Gastrocnemius medialis (tissue), 4 donors: ENCODE measurements at regions not wholly inside any gene's neighbourhood (a gene's known extent, or its start where the extent isn't known, plus 50 kb on each side); places are given as distances from the start of the nearest gene placed in this dataset.

Source experiments
- ATAC-seq, 2 donors: fragments of 150-250 bp; one replicate each; pipeline ENCODE4 v1.9.1; 2016
- DNase-seq, 2 donors: peaks; one replicate each; pipeline ENCODE4 v3.0.0-alpha.2; 2019
- H3K27ac ChIP-seq, 4 donors: fragments of 200-600 bp; sonication (generic); 1 replicate in 1 of 4; 2 replicates in 3 of 4; pipeline ENCODE4 v1.5.1; 2016 to 2018; ENCODE audit warnings: mild to moderate bottlenecking in 2 of 4, moderate library complexity in 1 of 4
- H3K27me3 ChIP-seq, 3 donors: fragments of 200-600 bp; sonication (generic) in 2 of 3; 1 replicate in 1 of 3; 2 replicates in 2 of 3; pipeline versions ENCODE4 v1.5.1 to v1.6.0; 2016 to 2019; ENCODE audit warnings: mild to moderate bottlenecking in 1 of 3, moderate library complexity in 1 of 3
- H3K36me3 ChIP-seq, 2 donors: fragments of 200-600 bp; sonication (generic) in 1 of 2; one replicate each; pipeline ENCODE4 v1.5.1; 2017 to 2018
- H3K4me1 ChIP-seq, 2 donors: fragments of 200-600 bp; sonication (generic) in 1 of 2; one replicate each; pipeline ENCODE4 v1.5.1; 2016 to 2017; ENCODE audit warnings: mild to moderate bottlenecking in 2 of 2
- H3K4me3 ChIP-seq, 4 donors: fragments of 200-600 bp; sonication (generic) in 3 of 4; 1 replicate in 1 of 4; 2 replicates in 3 of 4; pipeline ENCODE4 v1.5.1; 2016 to 2019; ENCODE audit warnings: mild to moderate bottlenecking in 2 of 4
- H3K9me3 ChIP-seq, 3 donors: fragments of 200-600 bp; sonication (generic) in 2 of 3; 1 replicate in 1 of 3; 2 replicates in 2 of 3; pipeline ENCODE4 v1.5.1; 2016 to 2019
- CTCF ChIP-seq, 5 experiments: fragments of 450-650 bp in 3 of 5; fragments of 200-600 bp in 2 of 5; sonication (generic) in 2 of 5; IDR thresholded peaks in 4 of 5; conservative IDR thresholded peaks in 1 of 5; 1 replicate in 4 of 5; 2 replicates in 1 of 5; pipeline ENCODE4 v1.5.1; 2016 to 2019; ENCODE audit warnings: antibody characterized with exemption in 5 of 5, mild to moderate bottlenecking in 3 of 5, moderate library complexity in 3 of 5
- POLR2A ChIP-seq, 2 donors: fragments of 450-650 bp; IDR thresholded peaks; one replicate each; pipeline ENCODE4 v1.6.1; 2017; ENCODE audit warnings: antibody characterized with exemption in 2 of 2, mild to moderate bottlenecking in 2 of 2, moderate library complexity in 2 of 2
- in situ Hi-C, 4 donors: fragments of 200-750 bp; cut with MboI; loops; one replicate each; pipeline versions ENCODE4 v1.15.0 to v1.8.0; 2017; ENCODE audit warnings: low sequenced_read_pairs in 4 of 4
- intact Hi-C: fragments of 100-400 bp; cut with DNase I; formaldehyde crosslinking; loops from one replicate; pipeline ENCODE4 v1.15.1; 2023; ENCODE audit warnings: low total_unique reads

GRCh38 chr14:98910061-98910460, 361.9 kb downstream of the BCL11B start:
- intact Hi-C loops (no loop called here), in situ Hi-C loops (no loop called here)
- H3K36me3 ChIP-seq: no peaks in the 10 kb centered on the region
- peaks cover 3 to 6% (median 4%) of the 10 kb centered on the region in 3 donors for H3K27me3 ChIP-seq
- no peaks in the 10 kb centered on the region for H3K9me3 ChIP-seq
- TF ChIP-seq CTCF (IDR thresholded peaks at IDR 0.05 in 4 of 5, conservative IDR thresholded peaks at IDR 0.05 in 1 of 5): no peak
- TF ChIP-seq POLR2A (IDR thresholded peaks at IDR 0.05): no peak
- no peak overlapping the region for H3K27ac ChIP-seq
- no peak for ATAC-seq
- no peaks in the 10 kb centered on the region for H3K4me1 ChIP-seq
- H3K4me3 ChIP-seq: no peak overlapping the region
- no peak for DNase-seq

- H3K36me3 ChIP-seq: no peaks in the 10 kb centered on the region
- no peak overlapping the region for H3K27ac ChIP-seq
- TF ChIP-seq CTCF (IDR thresholded peaks at IDR 0.05 in 4 of 5, conservative IDR thresholded peaks at IDR 0.05 in 1 of 5): no peak
- no peak for TF ChIP-seq POLR2A (IDR thresholded peaks at IDR 0.05)
- no peaks in the 10 kb centered on the region for H3K4me1 ChIP-seq
- H3K4me3 ChIP-seq: no peak overlapping the region
- in situ Hi-C loops (no loop called here), intact Hi-C loops (no loop called here)
- DNase-seq: no peak
- ATAC-seq: no peak
- peaks cover 0 to 6% (median 3%) of the 10 kb centered on the region in 3 donors for H3K27me3 ChIP-seq
- H3K9me3 ChIP-seq: no peaks in the 10 kb centered on the region
These were observed 359.3 kb downstream of the BCL11B start for GRCh38 chr14:98912655-98913054.

DNA sequence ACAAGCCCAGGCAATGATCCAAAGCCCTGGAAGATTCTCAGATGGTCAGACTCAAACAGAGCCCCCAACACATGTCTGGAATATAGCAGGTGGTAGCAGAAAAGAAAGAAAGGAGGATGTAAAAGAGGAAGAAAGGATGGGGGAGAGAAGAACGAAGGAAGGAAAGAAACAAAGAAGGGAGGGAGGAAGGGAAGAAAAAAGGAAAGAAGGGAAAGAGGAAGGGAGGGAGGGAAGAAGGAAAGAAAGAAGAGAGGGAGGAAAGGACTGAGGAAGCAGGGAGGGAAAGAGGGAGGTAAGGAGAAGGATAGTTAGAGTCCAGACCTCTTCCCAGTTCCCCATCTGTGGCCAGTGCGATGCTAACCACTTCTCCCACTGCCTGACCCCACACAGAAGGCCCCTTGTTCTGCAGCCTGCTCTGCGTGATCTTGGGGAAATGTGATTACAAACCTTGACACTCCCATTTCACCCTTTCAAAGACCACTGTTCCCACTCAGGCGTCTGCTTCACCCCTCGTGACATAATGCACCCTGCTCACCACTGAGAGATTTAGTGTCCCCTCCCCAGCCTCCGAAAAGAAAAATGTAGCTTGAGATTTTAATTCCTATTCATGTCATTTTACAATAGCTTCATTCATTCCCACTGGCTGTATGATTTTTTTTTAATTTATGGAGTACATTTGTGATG, 357.9 kb downstream of the BCL11B start:
- intact Hi-C loops (no loop called here), in situ Hi-C loops (no loop called here)
- Histone ChIP-seq H3K27ac (no peak overlapping the region), H3K27me3 (peaks cover 0 to 6% (median 0%) of the 10 kb centered on the region in 3 donors), H3K36me3 (no peaks in the 10 kb centered on the region), H3K4me1 (no peaks in the 10 kb centered on the region), H3K4me3 (no peak overlapping the region), H3K9me3 (no peaks in the 10 kb centered on the region)
- no peak for DNase-seq
- ATAC-seq: no peak
- TF ChIP-seq CTCF (IDR thresholded peaks at IDR 0.05 in 4 of 5, conservative IDR thresholded peaks at IDR 0.05 in 1 of 5): no peak

- no peaks in the 10 kb centered on the region for H3K36me3 ChIP-seq
- H3K4me3 ChIP-seq: no peak overlapping the region
- H3K4me1 ChIP-seq: no peaks in the 10 kb centered on the region
- ATAC-seq (no peak), DNase-seq (no peak)
- H3K27ac ChIP-seq: no peak overlapping the region
- intact Hi-C loops (no loop called here), in situ Hi-C loops (no loop called here)
- TF ChIP-seq POLR2A (IDR thresholded peaks at IDR 0.05) (no peak), CTCF (IDR thresholded peaks at IDR 0.05 in 4 of 5, conservative IDR thresholded peaks at IDR 0.05 in 1 of 5) (no peak)
- peaks cover 0 to 6% (median 0%) of the 10 kb centered on the region in 3 donors for H3K27me3 ChIP-seq
- H3K9me3 ChIP-seq: no peaks in the 10 kb centered on the region
These were observed 357.1 kb downstream of the BCL11B start for GRCh38 chr14:98914942-98915341.

DNA sequence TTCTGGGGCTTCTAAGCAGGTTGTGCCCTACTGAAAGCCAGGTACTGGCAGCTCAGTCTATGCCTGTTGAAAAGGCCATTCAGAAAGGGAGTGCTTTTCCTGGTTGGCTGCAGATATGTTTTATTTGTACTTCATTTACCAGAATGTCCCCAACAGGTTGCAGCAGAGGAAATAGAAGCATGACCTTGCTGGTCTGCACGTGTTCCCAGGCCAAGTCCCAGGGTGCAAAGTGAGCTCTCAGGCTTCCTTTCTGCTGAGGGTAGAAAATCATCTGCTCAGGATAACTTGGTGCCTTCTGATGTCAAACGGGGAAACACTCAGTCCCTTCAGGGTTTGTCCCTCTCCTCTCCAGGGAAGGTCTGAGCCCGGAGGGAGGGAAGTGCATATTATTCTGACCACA, 356.4 kb downstream of the BCL11B start:
- Histone ChIP-seq H3K27me3 (peaks cover 0 to 6% (median 0%) of the 10 kb centered on the region in 3 donors), H3K36me3 (no peaks in the 10 kb centered on the region), H3K4me1 (no peaks in the 10 kb centered on the region), H3K4me3 (no peak overlapping the region), H3K9me3 (no peaks in the 10 kb centered on the region), H3K27ac (no peak overlapping the region)
- DNase-seq (no peak), ATAC-seq (no peak)
- TF ChIP-seq POLR2A (IDR thresholded peaks at IDR 0.05): no peak
- no peak for TF ChIP-seq CTCF (IDR thresholded peaks at IDR 0.05 in 4 of 5, conservative IDR thresholded peaks at IDR 0.05 in 1 of 5)
- intact Hi-C loops (no loop called here), in situ Hi-C loops (no loop called here)
